ENCODE measurements at regions not wholly inside any gene's neighbourhood (a gene's known extent, or its start where the extent isn't known, plus 50 kb on each side); places are given as distances from the start of the nearest gene placed in this dataset.
"Not testable (repeated sequence)": the region's sequence is repeated elsewhere in the genome, so short reads cannot be mapped to it uniquely, and the experiment has no call there.

DNA sequence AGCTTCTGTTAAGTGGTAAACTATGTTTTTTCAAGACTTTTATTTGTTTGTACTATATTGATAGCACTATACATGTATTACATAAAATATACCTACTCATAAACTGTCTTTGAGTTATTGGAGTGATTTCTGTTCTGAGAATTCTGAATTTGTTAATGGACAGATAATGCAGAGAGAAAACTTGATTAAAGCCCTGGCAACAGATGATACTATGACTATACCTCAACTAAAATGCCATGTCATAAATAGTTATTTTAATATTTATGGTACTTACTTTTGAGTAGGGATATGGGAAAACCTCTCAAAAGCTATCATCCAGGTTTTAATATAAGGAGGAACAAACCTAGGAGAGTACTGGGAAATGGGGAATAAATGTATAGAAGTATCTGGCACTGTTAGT lies 947.2 kb upstream of the ARRDC3 start:
- no peak overlapping the region for H3K27ac ChIP-seq
- TF ChIP-seq, protein P1, sequence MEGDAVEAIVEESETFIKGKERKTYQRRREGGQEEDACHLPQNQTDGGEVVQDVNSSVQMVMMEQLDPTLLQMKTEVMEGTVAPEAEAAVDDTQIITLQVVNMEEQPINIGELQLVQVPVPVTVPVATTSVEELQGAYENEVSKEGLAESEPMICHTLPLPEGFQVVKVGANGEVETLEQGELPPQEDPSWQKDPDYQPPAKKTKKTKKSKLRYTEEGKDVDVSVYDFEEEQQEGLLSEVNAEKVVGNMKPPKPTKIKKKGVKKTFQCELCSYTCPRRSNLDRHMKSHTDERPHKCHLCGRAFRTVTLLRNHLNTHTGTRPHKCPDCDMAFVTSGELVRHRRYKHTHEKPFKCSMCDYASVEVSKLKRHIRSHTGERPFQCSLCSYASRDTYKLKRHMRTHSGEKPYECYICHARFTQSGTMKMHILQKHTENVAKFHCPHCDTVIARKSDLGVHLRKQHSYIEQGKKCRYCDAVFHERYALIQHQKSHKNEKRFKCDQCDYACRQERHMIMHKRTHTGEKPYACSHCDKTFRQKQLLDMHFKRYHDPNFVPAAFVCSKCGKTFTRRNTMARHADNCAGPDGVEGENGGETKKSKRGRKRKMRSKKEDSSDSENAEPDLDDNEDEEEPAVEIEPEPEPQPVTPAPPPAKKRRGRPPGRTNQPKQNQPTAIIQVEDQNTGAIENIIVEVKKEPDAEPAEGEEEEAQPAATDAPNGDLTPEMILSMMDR (conservative IDR thresholded peaks at IDR 0.05): no peak

DNA sequence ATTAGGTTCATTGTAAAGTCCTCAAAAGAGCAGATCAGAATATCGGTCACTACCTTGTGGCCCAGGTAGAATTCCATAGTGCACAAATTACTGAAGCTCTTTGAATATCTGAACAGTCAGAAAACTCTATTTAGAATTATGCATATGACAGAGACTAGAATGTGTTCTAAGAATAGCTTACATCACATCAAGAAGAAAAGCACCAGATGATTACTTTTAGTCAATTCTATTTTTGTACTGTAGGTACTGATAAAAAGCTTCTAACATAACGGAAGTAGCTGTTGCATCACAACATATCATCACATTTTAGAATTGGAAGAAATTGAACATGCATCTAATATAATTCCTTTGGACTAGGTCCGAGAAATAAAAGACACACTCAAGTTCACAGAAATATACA lies 946.6 kb upstream of the ARRDC3 start:
- TF ChIP-seq, protein P1 (conservative IDR thresholded peaks at IDR 0.05): no peak
- no peak overlapping the region for H3K27ac ChIP-seq

DNA sequence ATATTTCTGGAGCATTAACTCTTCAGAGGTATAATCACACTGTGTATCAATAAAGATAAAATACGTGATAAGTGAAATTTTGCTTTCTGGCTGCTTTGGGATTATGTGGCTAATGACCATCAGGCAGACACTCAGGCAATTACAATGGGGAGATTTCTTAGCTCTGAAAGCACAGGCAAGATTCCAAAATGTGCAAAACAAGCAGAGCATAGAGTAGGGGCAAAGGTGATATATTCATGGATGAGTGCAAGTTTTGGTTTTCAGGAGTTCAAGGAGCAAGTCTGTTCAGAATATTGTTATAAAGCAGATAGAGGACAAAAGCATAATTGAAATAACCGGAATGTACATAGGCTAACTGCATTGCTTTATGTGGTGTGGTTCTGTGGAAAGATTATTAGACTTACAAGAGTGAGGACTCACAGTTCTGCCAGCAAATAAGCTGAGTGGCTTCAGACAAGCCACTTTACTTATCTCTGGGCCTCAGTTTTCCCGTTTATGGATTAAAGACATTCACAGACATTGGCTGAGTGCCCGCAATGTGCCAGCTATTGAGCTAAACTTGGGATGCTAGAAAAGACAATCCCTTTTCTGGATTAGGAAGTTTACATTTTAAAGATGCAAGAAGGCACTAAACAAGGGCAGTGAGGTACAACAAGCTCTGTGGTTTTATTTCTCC lies 945.6 kb upstream of the ARRDC3 start:
- TF ChIP-seq, protein P1 (conservative IDR thresholded peaks at IDR 0.05): no peak

GRCh38 chr5:92320446-92320845 lies 937.3 kb upstream of the ARRDC3 start:
- TF ChIP-seq, protein P1 (conservative IDR thresholded peaks at IDR 0.05): no peak
- no peak overlapping the region for H3K27ac ChIP-seq

More for the DNA sequence above, 945.6 kb upstream of the ARRDC3 start:
- no peak overlapping the region for H3K27ac ChIP-seq

- H3K27ac ChIP-seq: no peak overlapping the region
- TF ChIP-seq, protein P1 (conservative IDR thresholded peaks at IDR 0.05): no peak
Observed at GRCh38 chr5:92313385-92313784, 930.3 kb upstream of the ARRDC3 start.

- no peak overlapping the region for H3K27ac ChIP-seq
- TF ChIP-seq, protein P1 (conservative IDR thresholded peaks at IDR 0.05): peak; percentile 64
Observed at GRCh38 chr5:92309336-92309991, 926.3 kb upstream of the ARRDC3 start.

DNA sequence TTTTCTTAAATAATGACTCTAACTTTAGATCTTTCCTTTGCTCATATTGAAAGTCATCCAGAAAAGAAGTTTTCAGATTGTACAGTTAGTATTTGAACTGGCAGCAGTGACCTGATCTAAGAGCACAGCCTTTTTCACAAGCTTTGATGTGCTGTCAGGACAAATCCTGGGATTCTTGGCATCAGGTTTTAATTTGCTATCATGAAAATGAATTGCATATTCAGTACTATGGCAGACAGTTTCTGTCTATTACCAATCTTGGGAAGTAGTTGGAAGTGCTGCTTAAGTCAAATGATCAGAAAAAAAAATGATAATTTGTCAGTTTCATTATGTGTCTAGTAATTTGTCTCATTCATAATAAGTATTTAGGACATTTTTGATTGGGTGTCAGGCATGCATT lies 925.6 kb upstream of the ARRDC3 start:
- H3K27ac ChIP-seq: no peak overlapping the region
- TF ChIP-seq, protein P1 (conservative IDR thresholded peaks at IDR 0.05): no peak

GRCh38 chr5:92302356-92302755 lies 919.2 kb upstream of the ARRDC3 start:
- H3K27ac ChIP-seq: not testable (repeated sequence)
